VCaP (cell line): ENCODE measurements at regions not wholly inside any gene's neighbourhood (a gene's known extent, or its start where the extent isn't known, plus 50 kb on each side); places are given as distances from the start of the nearest gene placed in this dataset.

ENCODE experiments used
- H3K27ac ChIP-seq: fragments of 450-650 bp; 2 replicates; pipeline ENCODE4 v1.5.1; 2017
- CTCF ChIP-seq: fragments of 450-650 bp; conservative IDR thresholded peaks from 2 replicates; pipeline ENCODE4 v1.5.1; 2017; ENCODE audit warnings: mild to moderate bottlenecking, moderate library complexity

GRCh38 chr11:39681428-39681827, 1778.0 kb downstream of the LRRC4C start:
- no peak for TF ChIP-seq CTCF
- no peak overlapping the region for H3K27ac ChIP-seq

- H3K27ac ChIP-seq = no peak overlapping the region
- TF ChIP-seq CTCF = no peak
Measured at GRCh38 chr11:39678996-39679395, 1780.5 kb downstream of the LRRC4C start.

- TF ChIP-seq CTCF = no peak
- no peak overlapping the region for H3K27ac ChIP-seq
Measured at GRCh38 chr11:39675171-39675570, 1784.3 kb downstream of the LRRC4C start.

- no peak for TF ChIP-seq CTCF
- H3K27ac ChIP-seq = no peak overlapping the region
Measured at GRCh38 chr11:39674761-39675160, 1784.7 kb downstream of the LRRC4C start.

GRCh38 chr11:39674024-39674423, 1785.4 kb downstream of the LRRC4C start:
- no peak overlapping the region for H3K27ac ChIP-seq
- no peak for TF ChIP-seq CTCF

- no peak for TF ChIP-seq CTCF
- no peak overlapping the region for H3K27ac ChIP-seq
Measured at GRCh38 chr11:39668640-39669039, 1790.8 kb downstream of the LRRC4C start.

GRCh38 chr11:39664023-39664422, 1795.4 kb downstream of the LRRC4C start:
- no peak overlapping the region for H3K27ac ChIP-seq
- no peak for TF ChIP-seq CTCF

- H3K27ac ChIP-seq = no peak overlapping the region
- TF ChIP-seq CTCF = no peak
Measured at GRCh38 chr11:39661890-39662289, 1797.6 kb downstream of the LRRC4C start.
